ENCODE measurements at regions not wholly inside any gene's neighbourhood (a gene's known extent, or its start where the extent isn't known, plus 50 kb on each side); places are given as distances from the start of the nearest gene placed in this dataset.

DNA sequence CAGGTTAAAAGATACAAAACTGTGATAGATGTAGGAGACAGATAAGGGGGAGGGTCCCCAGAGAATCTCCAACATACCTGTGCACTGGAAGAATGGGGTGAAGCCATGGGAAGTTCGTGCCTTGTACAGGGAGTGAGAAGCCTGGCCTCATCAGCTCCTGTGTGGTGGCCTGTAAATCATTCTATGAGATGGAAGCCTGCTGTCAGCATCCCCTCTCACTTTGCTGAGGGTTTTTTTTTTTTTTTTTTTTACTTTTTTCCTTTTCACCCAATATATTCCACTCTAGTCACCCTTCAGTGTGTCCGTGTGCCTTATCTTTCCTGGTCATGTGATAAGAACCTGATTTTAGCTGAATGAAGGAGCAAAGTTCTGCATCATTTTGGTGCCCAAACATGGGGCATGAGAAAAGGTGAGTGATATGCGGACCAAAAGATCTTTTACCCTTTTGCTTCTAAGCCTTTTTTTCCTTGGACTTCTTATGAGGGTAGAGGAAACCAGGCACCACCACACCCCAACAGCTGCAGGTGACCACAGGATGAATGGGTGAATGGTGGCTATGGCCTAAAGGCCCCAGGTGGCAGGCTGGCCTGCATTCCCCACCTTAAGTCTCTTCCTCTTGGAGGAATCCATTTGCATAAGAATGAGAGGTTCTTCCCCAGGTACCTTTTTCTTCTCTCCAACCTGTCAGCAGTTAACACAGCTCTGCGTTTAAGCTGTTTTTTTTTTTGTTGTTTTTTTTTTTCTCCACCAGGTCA, 1345.0 kb downstream of the NSUN3 start:
- H3K36me3 ChIP-seq (ENCODE audit: control insufficient read depth in 2 of 2, extremely low read depth in 1 of 2, insufficient read depth in 2 of 2, low read length in 2 of 2), result no peaks in the 10 kb centered on the region
- no peak overlapping the region for H3K9ac ChIP-seq (ENCODE audit: control insufficient read depth, extremely low read depth, insufficient read depth, low read length)
- no peaks in the 10 kb centered on the region for H3K9me1 ChIP-seq (ENCODE audit: control insufficient read depth, extremely low read depth, insufficient read depth, low read length)
- H3K79me2 ChIP-seq (ENCODE audit: control insufficient read depth, insufficient read depth, low read length), result no peaks in the 10 kb centered on the region
- FAIRE-seq, result no peak
- DNase-seq (ENCODE audit: low read depth, low spot score), result no peak
- TF ChIP-seq, protein P1, sequence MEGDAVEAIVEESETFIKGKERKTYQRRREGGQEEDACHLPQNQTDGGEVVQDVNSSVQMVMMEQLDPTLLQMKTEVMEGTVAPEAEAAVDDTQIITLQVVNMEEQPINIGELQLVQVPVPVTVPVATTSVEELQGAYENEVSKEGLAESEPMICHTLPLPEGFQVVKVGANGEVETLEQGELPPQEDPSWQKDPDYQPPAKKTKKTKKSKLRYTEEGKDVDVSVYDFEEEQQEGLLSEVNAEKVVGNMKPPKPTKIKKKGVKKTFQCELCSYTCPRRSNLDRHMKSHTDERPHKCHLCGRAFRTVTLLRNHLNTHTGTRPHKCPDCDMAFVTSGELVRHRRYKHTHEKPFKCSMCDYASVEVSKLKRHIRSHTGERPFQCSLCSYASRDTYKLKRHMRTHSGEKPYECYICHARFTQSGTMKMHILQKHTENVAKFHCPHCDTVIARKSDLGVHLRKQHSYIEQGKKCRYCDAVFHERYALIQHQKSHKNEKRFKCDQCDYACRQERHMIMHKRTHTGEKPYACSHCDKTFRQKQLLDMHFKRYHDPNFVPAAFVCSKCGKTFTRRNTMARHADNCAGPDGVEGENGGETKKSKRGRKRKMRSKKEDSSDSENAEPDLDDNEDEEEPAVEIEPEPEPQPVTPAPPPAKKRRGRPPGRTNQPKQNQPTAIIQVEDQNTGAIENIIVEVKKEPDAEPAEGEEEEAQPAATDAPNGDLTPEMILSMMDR (optimal IDR thresholded peaks at IDR 0.05 in 1 of 3, IDR thresholded peaks at IDR 0.05 in 1 of 3, conservative IDR thresholded peaks at IDR 0.05 in 1 of 3; ENCODE audit: extremely low read depth in 1 of 3, insufficient read depth in 2 of 3, low read length in 3 of 3), result no peak
- no peak for TF ChIP-seq EZH2 (IDR thresholded peaks at IDR 0.05; ENCODE audit: low read length)
- H3K9me3 ChIP-seq (ENCODE audit: control insufficient read depth, low read depth, low read length), result no peaks in the 10 kb centered on the region
- dilution Hi-C loops (cut with MboI; ENCODE audit: extremely low pct_ligation_motif_present, low sequenced_read_pairs), result no loop called here
- no peak overlapping the region for H3K4me3 ChIP-seq (ENCODE audit: control insufficient read depth in 2 of 3, extremely low read depth in 1 of 3, insufficient read depth in 2 of 3, low read depth in 1 of 3, low read length in 3 of 3)
- H4K20me1 ChIP-seq (ENCODE audit: control insufficient read depth, extremely low read depth, insufficient read depth, low read length), result no peaks in the 10 kb centered on the region
- H2AFZ ChIP-seq (ENCODE audit: control insufficient read depth, low read length), result no peak overlapping the region
- H3K27me3 ChIP-seq (ENCODE audit: control insufficient read depth, extremely low read depth, insufficient read depth, low read length), result no peaks in the 10 kb centered on the region
- H3K4me2 ChIP-seq (ENCODE audit: control insufficient read depth, extremely low read depth, insufficient read depth, low read depth, low read length), result no peak overlapping the region
- no peaks in the 10 kb centered on the region for H3K4me1 ChIP-seq (ENCODE audit: control insufficient read depth, extremely low read depth, insufficient read depth, low read length)
- no peak overlapping the region for H3K27ac ChIP-seq (ENCODE audit: control insufficient read depth, insufficient read depth, low read length)

DNA sequence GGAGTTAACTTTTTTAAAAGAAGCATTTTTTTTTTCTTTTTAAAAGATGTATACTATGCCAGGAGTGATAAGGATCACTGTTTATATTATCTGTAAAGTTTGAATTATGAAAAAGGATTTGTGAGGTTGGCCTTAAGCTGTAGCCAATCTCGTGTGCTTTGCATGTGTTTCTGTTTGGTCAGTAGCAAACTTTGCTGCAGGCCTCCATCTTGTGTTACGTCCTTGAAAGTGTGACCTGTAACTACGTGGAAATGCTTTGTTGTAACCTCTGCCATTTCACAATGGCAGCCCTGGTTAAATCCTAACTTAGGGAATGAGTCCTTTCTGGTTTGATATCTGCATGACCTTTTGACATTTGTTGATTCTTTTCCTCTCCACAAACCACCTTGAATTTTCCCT, 1345.6 kb downstream of the NSUN3 start:
- dilution Hi-C loops (cut with MboI; ENCODE audit: extremely low pct_ligation_motif_present, low sequenced_read_pairs), result no loop called here
- no peaks in the 10 kb centered on the region for H3K4me1 ChIP-seq (ENCODE audit: control insufficient read depth, extremely low read depth, insufficient read depth, low read length)

More for the DNA sequence above, 1345.6 kb downstream of the NSUN3 start:
- Histone ChIP-seq H4K20me1 (ENCODE audit: control insufficient read depth, extremely low read depth, insufficient read depth, low read length) (no peaks in the 10 kb centered on the region), H3K27me3 (ENCODE audit: control insufficient read depth, extremely low read depth, insufficient read depth, low read length) (no peaks in the 10 kb centered on the region), H3K4me3 (ENCODE audit: control insufficient read depth in 2 of 3, extremely low read depth in 1 of 3, insufficient read depth in 2 of 3, low read depth in 1 of 3, low read length in 3 of 3) (no peak overlapping the region), H3K9ac (ENCODE audit: control insufficient read depth, extremely low read depth, insufficient read depth, low read length) (no peak overlapping the region), H2AFZ (ENCODE audit: control insufficient read depth, low read length) (no peak overlapping the region), H3K36me3 (ENCODE audit: control insufficient read depth in 2 of 2, extremely low read depth in 1 of 2, insufficient read depth in 2 of 2, low read length in 2 of 2) (no peaks in the 10 kb centered on the region), H3K9me3 (ENCODE audit: control insufficient read depth, low read depth, low read length) (no peaks in the 10 kb centered on the region), H3K9me1 (ENCODE audit: control insufficient read depth, extremely low read depth, insufficient read depth, low read length) (no peaks in the 10 kb centered on the region), H3K79me2 (ENCODE audit: control insufficient read depth, insufficient read depth, low read length) (no peaks in the 10 kb centered on the region), H3K4me2 (ENCODE audit: control insufficient read depth, extremely low read depth, insufficient read depth, low read depth, low read length) (no peak overlapping the region), H3K27ac (ENCODE audit: control insufficient read depth, insufficient read depth, low read length) (no peak overlapping the region)
- FAIRE-seq (no peak), DNase-seq (ENCODE audit: low read depth, low spot score) (no peak)
- no peak for TF ChIP-seq EZH2 (IDR thresholded peaks at IDR 0.05; ENCODE audit: low read length)
- TF ChIP-seq, protein P1 (optimal IDR thresholded peaks at IDR 0.05 in 1 of 3, IDR thresholded peaks at IDR 0.05 in 1 of 3, conservative IDR thresholded peaks at IDR 0.05 in 1 of 3; ENCODE audit: extremely low read depth in 1 of 3, insufficient read depth in 2 of 3, low read length in 3 of 3), result no peak

Measured in keratinocyte (primary cell).